ENCODE measurements at regions not wholly inside any gene's neighbourhood (a gene's known extent, or its start where the extent isn't known, plus 50 kb on each side); places are given as distances from the start of the nearest gene placed in this dataset.

DNA sequence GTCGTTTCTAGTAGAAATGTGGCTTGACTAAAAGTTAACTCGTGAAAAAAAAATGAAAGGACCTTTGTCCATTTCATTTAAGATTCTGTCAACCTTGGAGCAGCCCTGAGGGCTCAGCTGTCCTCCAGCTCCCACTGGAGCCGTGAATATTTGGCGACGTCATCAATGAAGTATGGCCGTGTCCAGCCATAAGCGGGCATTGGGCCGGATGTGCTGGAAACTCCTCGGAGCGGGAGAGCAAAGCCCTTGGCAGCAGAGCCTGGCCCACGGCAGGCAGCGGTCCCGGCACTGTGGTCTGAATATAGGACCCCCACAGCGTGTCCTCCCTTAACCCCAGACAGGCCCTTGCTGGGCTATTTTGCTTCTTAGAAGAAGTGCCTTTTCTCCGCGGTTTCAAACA, 50.0 kb downstream of the JAKMIP3 start:
- DNase-seq = no peak

DNA sequence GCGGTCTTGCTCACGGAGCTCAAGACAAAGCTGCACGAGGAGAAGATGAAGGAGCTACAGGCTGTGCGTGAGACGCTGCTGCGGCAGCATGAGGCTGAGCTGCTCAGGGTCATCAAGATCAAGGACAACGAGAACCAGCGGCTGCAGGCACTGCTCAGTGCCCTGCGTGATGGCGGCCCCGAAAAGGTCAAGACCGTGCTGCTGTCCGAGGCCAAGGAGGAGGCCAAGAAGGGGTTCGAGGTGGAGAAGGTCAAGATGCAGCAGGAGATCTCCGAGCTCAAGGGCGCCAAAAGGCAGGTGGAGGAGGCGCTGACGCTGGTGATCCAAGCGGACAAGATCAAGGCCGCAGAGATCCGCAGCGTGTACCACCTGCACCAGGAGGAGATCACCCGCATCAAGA, 51.4 kb downstream of the JAKMIP3 start:
- no peak for DNase-seq

DNA sequence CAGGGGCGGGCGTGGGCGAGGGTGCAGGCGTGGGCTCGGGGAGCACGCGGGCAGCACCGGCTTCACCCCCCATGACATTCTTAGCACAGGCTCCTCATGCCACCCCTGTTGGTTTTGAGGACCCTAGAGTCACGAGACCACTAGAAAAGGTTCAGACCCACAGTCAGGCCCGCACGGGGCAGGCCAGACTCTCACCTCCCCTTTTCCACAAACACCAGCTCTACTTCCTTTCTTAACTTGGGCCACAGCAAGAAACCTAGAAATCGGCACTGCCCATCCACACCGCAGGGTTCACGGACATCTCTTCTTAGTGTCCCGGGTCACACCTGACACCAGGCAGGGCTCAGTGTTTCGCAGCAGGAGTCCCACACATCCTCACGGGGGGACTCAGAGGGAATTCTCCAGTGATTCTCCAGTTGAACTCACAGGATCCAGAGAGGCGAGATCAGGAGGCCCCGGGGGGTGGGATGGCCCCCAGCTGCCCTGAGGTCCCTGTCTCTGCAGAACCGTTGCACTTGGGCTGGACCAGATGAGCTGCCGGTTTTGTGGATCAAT, 52.0 kb downstream of the JAKMIP3 start:
- DNase-seq = no peak

DNA sequence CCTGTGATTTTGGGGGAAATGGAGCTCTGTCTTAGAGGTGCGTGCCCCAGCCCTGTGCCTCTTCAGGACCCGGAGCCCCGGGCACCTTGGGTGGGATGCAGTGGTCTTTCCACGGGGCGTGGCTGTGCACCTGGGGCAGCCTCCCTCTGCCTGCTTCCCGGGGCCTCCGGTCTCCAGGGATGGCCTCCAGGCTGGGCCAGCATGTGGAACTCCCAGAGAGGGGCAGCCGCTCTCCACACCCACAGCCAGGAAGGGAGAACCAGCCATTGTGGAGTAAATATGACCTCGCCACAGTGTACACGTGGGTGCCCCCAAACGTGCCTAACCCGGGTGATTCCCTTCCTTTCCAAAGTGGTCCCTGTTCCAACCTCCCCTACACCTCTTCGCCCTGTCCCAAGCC, 52.6 kb downstream of the JAKMIP3 start:
- DNase-seq = no peak

DNA sequence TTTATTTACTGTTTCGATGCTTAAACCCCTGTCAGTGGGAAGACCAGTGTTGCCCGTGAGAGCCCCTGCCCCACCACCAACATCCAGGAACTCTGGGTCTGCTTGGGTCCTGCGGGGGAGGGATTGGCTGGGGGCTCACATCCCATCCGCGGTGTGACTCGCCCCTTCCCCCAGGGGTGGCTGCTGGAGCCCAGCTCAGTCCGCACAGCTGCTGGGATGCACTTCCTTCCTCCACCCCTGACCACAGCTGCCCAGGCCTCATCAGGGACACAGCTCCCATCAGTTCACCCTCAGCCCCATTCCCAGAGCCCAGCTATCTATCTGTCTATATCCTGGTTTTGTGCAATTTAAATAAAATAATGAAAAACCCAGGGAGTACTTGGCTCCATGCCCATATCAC, 54.5 kb downstream of the JAKMIP3 start:
- DNase-seq = peak; percentile 6

DNA sequence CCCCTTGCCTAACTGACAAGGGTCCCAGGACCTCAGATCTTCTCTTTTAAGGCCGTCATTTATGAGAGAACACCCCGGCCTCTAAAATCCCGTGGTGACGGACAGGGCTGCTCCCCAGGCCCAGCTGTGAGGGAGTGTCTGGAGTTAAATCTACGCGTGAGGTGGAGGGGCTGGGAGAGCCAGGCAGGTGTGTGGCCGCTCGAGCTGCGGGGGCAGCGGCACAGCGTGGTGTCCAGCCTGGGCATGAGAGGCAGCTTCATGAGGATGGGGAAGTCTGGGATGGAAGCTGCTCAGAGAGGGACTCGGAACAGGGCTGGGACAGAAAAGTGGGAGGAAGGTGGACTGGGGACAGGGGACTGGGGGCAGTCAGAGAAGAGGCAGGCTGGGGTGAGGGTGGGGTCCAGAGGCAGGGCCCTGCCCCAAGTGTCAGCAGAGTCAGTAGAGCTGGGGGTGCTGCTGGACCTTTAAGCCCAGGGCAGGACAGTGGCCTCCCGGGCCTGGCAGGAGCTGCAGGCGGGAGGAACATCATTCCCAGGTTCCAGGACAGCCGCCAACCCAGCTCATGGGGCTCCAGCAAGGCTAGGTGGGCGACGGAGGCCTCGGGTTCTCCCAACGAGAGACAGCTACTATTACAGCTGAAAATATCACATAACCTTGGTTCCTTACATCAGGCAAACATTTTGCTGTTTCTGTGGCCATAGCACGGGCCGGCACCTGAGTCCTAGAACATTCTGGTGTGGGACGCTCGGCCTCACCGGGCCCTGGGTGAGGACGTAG, 55.2 kb downstream of the JAKMIP3 start:
- DNase-seq = peak; percentile 1

DNA sequence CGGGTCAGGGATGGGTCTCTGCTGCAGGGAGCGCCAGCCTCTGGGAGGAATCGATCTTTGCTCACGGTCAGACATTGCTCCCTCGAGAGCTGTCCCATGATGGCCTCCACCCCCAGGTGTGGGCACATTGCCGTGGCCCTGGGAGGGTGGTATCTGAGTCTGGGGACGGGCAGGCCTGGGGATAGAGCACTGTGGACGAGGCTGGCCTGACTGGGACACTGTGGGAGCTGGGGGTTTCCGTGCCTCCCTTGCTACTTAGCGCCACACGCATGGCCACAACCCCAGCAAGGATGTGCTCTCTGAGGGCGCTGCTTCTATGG, 55.7 kb downstream of the JAKMIP3 start:
- no peak for DNase-seq

DNA sequence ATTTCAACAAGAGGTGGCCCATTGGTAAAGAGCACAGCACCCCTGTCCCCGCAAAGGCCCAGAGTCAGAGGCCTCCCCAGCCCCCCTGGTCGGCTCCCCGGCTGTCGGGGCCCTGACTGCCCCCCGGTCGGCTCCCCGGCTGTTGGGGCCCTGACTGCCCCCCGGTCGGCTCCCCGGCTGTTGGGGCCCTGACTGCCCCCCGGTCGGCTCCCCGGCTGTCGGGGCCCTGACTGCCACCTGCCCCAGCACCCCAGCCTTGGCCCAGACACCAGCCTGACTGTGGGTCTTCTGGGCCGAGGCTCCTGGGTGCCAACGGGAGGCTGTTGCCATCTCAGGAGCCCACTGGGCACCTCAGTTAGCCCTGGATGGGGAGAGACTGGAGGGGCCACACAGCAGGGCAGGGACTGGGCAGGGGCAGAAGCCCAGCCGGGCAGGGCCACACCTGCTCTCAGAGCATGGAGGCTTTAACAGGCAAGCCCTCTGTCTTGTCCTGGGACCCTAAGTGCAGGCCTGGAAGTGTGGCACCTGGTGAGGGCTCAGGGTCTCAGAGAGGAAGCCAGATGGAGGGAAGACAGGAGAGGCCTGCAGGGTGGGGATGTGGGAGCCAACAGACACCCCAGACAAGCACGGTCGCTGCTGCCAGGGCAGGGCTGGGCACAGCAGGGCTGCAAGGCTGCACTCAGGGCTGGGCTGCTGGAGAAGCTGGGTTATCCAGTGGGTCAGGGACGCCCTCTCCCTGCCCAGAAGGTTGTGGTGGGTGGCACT, 56.5 kb downstream of the JAKMIP3 start:
- DNase-seq = no peak

DNA sequence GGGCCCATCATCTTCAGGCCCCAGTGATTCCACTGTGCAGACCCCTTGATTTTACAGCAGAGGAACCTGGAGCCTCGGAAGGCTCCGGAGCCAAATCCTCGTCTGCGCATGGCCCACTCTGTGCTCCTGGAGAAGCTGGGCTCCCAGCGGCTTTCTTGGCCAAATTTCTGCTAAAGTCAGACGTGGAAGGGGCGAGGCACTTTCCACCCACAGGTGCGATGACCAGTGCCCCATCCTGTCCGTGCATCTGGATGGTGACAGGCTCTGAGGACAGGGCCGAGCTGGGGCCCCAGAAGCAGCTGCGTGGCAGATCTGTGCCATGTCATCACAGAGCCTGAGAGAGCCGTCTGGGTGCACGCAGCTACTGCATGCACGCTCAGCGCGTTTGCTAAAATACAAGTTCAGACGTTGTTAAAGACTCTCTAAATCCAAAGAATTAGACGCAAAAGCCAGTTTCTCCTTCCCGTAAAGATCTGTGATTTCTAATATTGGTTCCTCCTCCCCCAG, 57.2 kb downstream of the JAKMIP3 start:
- DNase-seq = no peak

DNA sequence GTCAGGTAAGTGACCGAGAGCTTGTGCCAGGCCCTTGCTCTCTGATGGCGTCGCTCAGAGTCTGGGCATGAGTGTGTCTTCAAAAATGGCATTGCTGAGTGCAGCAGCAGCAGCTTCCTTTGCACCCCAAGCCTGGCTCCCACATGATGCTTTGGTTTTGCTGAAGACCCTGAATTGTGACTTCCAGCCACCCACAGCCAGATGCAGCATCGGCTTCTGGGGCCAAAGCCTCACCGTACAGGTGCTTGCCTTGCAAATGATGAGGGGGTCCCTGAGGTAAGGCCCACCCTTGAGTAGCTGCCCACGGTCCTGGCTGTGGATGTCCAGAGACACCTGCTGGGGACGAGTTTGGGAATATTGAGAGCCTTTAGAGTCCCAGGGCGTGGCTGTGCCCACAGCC, 57.9 kb downstream of the JAKMIP3 start:
- no peak for DNase-seq

DNA sequence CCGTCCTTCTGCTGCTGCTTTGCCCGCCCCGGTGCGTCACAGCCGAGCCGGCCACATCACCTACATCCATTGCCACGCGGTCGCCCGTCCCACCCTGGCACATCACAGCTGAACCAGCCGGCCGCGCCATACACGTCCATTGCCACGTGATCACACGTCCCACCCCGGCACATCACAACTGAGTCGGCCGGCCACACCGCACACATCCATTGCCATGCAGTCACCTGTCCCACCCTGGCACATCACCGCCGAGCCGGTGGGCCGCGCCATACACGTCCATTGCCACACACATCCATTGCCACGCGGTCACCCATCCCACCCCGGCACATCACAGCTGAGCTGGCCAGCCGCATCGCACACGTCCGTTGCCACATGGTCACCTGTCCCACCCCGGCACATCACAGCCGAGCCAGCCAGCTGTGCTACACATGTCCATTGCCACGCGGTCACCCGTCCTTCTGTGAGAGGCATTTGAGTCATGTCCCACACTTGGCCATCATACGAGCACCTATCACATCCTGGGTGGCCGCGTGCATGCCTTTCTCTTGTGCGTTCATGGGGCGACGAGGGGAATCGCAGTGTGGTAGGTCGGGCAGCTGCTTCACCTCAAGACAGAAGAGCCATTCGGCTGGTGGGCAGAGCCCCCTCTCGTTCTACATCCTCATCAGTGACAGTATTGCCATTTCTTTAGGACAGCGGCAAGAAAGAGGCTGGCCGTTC, 58.6 kb downstream of the JAKMIP3 start:
- no peak for DNase-seq

DNA sequence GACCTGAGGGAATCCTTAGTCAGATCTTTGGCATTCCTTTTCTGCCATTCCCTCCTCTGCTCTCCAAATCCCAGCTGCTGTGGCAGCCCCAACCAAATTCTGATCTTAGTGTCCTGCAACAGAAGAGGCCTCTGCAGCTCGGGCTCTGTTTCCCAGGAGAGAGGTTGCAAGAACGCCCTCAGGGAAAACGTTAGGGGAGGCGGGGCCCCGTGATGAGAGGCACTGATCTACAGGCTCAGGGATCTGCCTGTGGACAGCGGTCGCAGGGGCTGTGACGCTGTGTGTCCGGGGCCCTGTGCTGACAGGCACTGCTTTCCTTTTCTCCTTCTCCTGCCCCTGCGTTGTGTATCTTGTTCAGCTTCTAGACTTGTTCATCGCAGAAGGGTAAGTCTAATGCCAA, 57.3 kb upstream of the DPYSL4 start:
- no peak for DNase-seq

DNA sequence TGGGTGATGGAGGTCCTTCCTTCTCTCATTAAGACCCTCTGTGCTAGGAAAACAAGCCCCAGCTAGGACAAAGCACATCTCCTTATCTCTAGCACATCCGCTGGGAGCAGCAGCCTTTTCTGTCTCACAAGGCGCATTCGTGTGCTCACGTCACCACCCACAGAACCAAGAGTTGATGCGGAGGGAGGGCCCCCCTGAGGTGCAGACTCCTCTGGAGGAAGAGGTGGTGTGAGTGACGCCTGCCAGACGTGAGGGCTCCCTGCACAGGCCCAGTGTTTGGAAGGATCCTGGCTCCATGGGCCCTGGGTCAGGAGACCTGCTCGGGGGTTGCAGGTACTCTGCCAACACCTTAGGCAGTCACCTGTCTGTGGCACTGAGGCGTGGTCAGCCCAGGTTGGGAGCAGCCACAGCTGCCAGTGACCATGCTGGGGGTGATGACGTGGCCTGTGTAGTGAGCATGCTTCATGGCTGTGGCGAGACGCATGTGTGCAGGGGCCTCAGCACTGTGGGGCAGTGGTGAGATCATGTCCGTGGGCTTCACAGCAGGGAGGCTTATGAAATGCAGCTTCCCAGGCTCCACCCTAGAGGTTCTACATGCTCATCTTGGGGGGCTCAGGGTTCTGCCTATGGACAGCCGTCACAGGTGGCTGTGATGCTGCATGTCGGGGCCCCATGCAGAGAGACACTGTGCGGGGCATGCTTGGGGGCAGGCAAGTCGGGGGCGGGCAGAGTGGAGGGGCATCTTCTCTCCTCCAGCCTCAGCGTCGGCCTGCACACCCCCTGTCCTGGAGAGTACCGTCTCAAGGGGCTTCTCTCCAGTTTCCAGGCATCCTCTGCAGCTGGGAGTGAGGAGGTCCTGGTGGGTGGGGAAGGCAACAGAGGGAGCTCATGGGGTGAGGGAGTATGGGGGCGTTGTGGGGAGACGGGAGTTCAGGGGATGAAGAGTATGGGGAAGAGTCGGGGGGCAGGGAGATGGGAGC, 56.2 kb upstream of the DPYSL4 start:
- no peak for DNase-seq

DNA sequence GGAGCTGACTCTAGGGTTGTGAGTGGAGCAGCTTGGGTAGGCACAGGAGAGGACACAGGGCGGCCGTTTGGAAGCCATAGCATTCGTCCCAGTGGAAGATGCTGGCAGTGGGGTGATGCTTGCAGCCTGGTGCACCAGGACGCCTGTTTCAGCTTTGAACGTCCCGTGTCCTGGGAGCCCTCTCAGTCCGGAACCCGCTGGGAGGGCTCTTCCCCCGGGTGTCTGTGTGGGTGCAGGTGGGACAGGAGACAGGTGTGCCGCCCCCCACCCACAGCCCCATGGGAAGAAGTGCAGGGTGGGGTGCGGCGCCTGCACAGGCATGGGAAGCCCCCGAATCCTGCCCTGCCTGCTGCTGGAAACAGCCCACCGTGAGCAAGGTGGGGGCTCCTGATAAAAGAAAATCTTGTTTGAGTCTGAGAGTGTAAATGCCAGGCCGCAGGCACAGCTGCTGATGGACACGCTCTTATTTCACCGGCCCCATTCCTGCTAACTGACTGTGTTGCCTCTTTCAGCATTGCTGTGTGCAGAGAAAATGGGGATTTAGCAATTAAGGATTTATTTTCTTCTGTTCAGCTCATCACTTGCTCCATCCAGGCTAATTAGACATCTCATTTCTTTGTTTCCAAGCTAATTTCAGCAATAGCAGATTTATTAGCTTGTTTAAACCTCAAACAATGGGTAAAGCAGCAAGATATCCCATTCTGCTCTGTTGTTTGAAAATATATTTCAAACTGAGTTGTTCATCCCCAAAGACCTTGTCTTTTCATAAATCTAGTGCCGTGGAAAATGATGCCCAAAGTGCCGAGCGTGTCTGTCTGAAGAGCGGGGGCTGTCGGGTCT, 54.9 kb upstream of the DPYSL4 start:
- no peak for DNase-seq

DNA sequence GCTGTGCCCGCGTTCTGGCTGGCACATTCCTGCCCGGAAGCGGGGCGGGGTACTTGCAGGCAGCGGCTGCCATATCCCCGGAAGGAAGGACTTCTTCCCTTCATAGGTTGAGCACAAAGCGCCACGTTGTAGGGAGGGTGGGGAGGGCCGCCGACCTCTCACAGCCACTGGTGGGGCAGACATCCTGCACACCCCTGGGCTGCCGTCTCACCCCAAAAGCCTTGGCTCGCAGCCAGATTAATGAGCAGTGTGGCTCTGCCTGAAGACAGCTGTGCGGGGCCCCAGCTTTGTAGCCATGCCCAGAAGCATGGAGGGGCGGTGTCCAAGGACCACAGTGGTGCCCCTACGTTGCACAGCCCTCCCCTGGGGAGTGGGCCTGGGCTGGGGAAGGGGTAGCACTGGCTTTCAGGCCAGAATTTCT, 54.3 kb upstream of the DPYSL4 start:
- peak; percentile 67 for DNase-seq

DNA sequence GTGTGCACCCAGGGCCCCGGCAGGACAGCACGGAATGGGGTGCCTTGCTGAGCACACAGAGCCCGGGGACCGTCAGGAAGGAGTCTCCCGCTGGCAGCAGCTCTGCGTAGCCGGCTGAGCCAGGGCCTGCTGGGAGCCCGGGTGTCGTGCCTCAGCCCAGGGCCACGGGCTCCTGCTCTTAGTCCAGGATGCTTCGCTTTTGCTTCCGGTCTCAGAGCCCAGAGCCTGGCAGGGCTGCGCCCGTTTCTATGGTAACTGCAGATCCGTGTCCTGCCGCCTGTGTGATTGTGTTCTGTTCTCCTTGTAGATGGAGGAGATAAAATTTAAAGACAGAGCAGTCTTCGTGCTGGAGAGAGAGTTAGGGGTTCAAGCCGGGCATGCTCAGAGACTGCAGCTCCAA, 53.7 kb upstream of the DPYSL4 start:
- DNase-seq = no peak

DNA sequence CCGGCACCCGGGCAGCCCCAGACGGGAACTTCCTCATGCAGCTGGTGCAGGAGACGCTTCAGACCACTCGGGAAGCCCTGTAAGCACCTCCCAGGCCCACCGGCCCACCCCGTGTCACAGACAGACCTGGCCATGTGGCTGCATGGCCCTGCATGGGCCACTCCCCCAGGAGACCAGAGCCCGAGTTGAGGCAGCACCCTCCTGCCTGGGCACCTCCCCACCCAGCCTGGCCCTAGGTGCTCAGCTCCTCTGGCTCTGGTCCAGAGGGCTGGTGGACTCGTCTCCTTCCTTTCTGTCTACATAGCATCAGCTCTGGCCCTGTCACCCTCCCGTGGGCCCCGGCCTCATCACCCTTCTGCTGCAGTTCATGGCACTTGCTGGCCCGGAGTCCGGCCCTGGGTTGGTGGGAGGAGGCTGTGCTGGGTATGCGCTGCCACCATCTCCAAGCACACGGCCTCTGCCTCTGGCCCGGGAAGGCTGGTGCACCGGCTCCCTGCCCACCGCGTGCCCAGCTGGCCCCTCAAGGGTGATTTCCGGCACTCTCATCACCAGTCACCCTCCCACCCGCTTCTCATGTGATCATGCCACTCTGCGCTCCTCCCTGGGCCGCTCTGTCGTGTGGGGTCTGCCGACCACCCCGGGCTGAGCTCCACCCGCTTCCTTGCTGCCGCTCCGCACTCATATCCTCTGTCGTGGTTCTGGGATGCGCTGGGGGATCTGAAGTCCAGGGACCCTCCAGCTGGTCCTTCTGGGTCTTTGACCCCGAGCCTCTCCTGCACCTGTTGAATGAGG, 53.1 kb upstream of the DPYSL4 start:
- DNase-seq = no peak

DNA sequence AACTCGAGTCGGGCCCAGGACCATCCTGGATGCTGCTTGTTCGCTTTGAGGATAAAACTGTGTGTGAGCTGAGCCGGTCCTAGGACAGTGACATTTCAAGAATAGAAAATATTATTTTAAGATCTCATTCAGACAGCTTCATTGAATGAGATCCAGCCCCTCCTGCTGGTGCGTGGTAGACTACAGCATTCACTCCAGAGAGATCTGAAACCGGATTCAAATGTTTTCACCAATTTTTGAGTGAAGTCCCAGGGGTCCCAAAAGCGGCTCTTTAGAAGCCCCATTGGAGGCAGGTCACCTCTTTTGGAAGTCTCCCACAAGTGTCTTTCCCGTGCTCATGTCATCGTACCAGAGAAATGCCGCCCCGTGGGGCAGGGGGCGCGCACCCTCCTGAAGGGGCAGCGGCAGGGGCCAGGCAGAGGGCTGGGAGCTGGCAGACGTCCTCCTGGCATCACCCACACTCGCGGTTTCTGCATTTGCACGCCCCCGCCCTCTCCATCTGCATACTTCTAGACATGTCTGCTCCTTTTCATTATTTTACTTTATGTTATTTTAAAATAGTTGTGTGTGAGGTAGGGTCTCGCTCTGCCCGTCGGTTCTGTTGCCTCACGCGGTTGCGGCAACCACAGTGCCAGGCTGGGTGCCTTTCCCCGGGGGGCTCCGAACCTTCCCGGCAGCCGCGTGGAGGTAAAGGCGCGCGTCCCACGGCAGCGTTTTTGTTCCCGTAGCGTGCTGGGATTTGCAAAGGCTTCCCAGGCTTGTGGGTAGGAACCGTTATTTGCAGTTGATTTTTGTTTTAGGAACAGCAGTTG, 52.3 kb upstream of the DPYSL4 start:
- DNase-seq = no peak

DNA sequence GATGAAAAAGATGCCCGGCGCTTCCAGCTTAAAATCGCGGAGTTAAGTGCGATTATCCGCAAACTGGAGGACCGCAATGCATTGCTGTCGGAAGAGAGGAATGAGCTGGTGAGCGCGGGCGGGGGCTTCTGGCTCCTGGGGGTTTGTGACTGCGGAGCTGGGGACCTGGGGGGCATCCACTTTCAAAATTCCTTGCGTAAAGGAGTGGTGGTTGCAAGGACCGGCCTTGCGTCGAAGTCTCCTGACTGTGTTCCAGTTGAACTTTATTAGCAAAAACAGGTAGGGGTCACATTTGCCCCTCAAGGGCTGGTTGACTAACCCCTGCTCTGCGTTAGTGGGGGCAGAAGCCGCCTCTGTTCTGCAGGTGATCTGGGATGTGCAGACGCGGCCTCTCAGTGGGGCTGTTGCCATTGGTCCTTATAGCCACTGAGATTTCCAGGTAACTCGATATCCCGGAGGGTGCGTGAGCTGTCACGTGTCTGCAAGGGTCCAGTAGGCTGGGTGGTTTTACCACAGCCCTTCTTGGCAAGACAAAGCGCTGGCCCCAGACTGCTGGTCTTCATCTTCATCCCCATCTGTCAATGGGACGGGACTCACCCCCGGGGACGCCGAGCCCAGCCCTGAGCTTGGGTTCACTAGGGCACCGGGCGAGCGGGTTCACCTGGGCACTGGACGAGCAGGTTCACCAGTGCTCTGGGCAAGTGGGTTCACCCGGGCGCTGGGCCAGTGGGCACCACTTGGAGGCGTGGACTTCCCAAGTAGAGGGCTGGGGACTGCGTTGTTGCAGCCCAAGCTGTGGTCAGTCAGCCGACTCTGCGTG, 51.5 kb upstream of the DPYSL4 start:
- DNase-seq = no peak

All from NCI-H69 (cell line).